BLaER1 (cell line): ENCODE measurements at regions not wholly inside any gene's neighbourhood (a gene's known extent, or its start where the extent isn't known, plus 50 kb on each side); places are given as distances from the start of the nearest gene placed in this dataset.

Experiments
- H3K27ac ChIP-seq: shearing (Covaris generic); formaldehyde crosslinking; 2 replicates; pipeline ENCODE4 v1.8.1; 2022
- H3K27me3 ChIP-seq: shearing (Covaris generic); formaldehyde crosslinking; 2 replicates; pipeline ENCODE4 v1.8.1; 2022
- H3K36me3 ChIP-seq: shearing (Covaris generic); formaldehyde crosslinking; 2 replicates; pipeline ENCODE4 v1.8.1; 2022
- H3K4me1 ChIP-seq: shearing (Covaris generic); formaldehyde crosslinking; 2 replicates; pipeline ENCODE4 v1.8.1; 2022
- H3K4me2 ChIP-seq: shearing (Covaris generic); formaldehyde crosslinking; 2 replicates; pipeline ENCODE4 v1.8.1; 2022
- H3K4me3 ChIP-seq: shearing (Covaris generic); formaldehyde crosslinking; 2 replicates; pipeline ENCODE4 v1.8.1; 2022
- H3K9ac ChIP-seq: shearing (Covaris generic); formaldehyde crosslinking; 2 replicates; pipeline ENCODE4 v1.8.1; 2022
- H3K9me3 ChIP-seq: shearing (Covaris generic); formaldehyde crosslinking; 2 replicates; pipeline ENCODE4 v1.8.1; 2022
- H4K20me1 ChIP-seq: shearing (Covaris generic); formaldehyde crosslinking; 2 replicates; pipeline ENCODE4 v1.8.1; 2022
- Cebpa-rat ChIP-seq: shearing (Covaris generic); IDR thresholded peaks from 2 replicates; pipeline ENCODE4 v1.8.1; 2022

- no peak for TF ChIP-seq Cebpa-rat
- no peaks in the 10 kb centered on the region for H3K27me3 ChIP-seq
- H3K4me1 ChIP-seq = peaks cover 15% of the 10 kb centered on the region
- H3K4me3 ChIP-seq = no peak overlapping the region
- H3K27ac ChIP-seq = no peak overlapping the region
- no peaks in the 10 kb centered on the region for H3K9me3 ChIP-seq
- H4K20me1 ChIP-seq = no peaks in the 10 kb centered on the region
- no peak overlapping the region for H3K9ac ChIP-seq
- no peaks in the 10 kb centered on the region for H3K36me3 ChIP-seq
- H3K4me2 ChIP-seq = no peak overlapping the region
These were observed 470.2 kb downstream of the KDM4C start for GRCh38 chr9:7227951-7228350.

DNA sequence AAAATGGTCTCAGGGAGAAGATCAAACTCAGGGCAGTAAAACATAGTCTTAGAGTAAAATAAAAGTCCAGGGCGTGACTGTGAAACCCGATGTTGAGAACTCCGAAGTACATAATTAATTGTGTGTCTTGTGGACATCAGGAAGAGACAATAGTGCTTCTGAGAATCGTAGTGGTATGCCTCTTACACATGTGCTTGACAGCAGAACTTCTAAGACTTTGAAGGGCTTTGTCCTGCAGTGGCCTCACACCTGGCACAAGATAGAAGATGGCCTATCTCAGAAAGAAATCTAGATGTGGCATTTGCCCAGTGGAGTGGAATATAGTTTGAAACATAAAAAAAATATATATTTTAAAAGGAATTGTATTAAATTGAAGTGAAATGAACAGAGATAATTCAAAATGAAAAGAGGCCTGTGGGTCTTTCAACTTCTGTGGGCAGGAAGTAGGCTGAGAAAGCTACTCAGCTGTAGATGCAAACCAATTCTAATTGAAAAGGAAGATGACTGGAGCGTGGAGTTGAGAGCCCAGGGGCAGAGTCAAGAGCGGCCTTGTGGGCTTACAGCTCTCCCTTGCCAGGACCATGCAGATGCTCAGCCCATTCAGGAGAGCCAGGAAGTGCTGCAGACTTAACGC is 468.4 kb downstream of the KDM4C start:
- peaks cover 15% of the 10 kb centered on the region for H3K4me1 ChIP-seq
- no peaks in the 10 kb centered on the region for H3K9me3 ChIP-seq
- H3K4me3 ChIP-seq = no peak overlapping the region
- no peak for TF ChIP-seq Cebpa-rat
- peak overlapping the region; percentile 31 for H3K4me2 ChIP-seq
- no peak overlapping the region for H3K9ac ChIP-seq
- H4K20me1 ChIP-seq = no peaks in the 10 kb centered on the region
- H3K27me3 ChIP-seq = no peaks in the 10 kb centered on the region
- no peaks in the 10 kb centered on the region for H3K36me3 ChIP-seq
- no peak overlapping the region for H3K27ac ChIP-seq
